Sigmoid colon (tissue), 3 donors: ENCODE measurements at regions not wholly inside any gene's neighbourhood (a gene's known extent, or its start where the extent isn't known, plus 50 kb on each side); places are given as distances from the start of the nearest gene placed in this dataset.

Experiments
- CTCF ChIP-seq, 4 experiments: fragments of 450-650 bp in 3 of 4; fragments of 200-600 bp in 1 of 4; IDR thresholded peaks; one replicate each; pipeline ENCODE4 v1.5.1; 2016 to 2019; ENCODE audit warnings: antibody characterized with exemption in 4 of 4, mild to moderate bottlenecking in 3 of 4, moderate library complexity in 2 of 4
- POLR2A ChIP-seq, 2 donors: fragments of 450-650 bp; IDR thresholded peaks; one replicate each; pipeline ENCODE4 v1.6.1; 2016; ENCODE audit warnings: antibody characterized with exemption in 2 of 2, mild to moderate bottlenecking in 2 of 2, moderate library complexity in 2 of 2

GRCh38 chr9:23172979-23173637, 652.9 kb downstream of the ELAVL2 start:
- TF ChIP-seq CTCF (IDR thresholded peaks at IDR 0.05) (no peak), POLR2A (IDR thresholded peaks at IDR 0.05) (no peak)
